Spleen (tissue), 7 donors: ENCODE measurements at regions not wholly inside any gene's neighbourhood (a gene's known extent, or its start where the extent isn't known, plus 50 kb on each side); places are given as distances from the start of the nearest gene placed in this dataset.

Experiments used
- POLR2A ChIP-seq, 3 donors: fragments of 450-650 bp; IDR thresholded peaks; one replicate each; pipeline ENCODE4 v1.5.1; 2017; ENCODE audit warnings: antibody characterized with exemption in 3 of 3, mild to moderate bottlenecking in 1 of 3
- TF ChIP-seq, protein P1 (sequence below), 11 experiments: fragments of 200-600 bp in 7 of 11; fragments of 450-650 bp in 4 of 11; sonication (generic) in 4 of 11; IDR thresholded peaks in 8 of 11; conservative IDR thresholded peaks in 3 of 11; 1 replicate in 7 of 11; 2 replicates in 4 of 11; pipeline versions ENCODE4 v1.4.0 to v1.8.0; 2016 to 2021; ENCODE audit warnings: antibody characterized with exemption in 11 of 11, inconsistent platforms in 4 of 11, mild to moderate bottlenecking in 1 of 11
- donor health status: DM: no; HTN: no; CAD: no; lungs with moderate emphysema.
- donor health status: DM: no; HTN: no; CAD: no.
- donor health status: DM: no; HTN: no; CAD: no.

DNA sequence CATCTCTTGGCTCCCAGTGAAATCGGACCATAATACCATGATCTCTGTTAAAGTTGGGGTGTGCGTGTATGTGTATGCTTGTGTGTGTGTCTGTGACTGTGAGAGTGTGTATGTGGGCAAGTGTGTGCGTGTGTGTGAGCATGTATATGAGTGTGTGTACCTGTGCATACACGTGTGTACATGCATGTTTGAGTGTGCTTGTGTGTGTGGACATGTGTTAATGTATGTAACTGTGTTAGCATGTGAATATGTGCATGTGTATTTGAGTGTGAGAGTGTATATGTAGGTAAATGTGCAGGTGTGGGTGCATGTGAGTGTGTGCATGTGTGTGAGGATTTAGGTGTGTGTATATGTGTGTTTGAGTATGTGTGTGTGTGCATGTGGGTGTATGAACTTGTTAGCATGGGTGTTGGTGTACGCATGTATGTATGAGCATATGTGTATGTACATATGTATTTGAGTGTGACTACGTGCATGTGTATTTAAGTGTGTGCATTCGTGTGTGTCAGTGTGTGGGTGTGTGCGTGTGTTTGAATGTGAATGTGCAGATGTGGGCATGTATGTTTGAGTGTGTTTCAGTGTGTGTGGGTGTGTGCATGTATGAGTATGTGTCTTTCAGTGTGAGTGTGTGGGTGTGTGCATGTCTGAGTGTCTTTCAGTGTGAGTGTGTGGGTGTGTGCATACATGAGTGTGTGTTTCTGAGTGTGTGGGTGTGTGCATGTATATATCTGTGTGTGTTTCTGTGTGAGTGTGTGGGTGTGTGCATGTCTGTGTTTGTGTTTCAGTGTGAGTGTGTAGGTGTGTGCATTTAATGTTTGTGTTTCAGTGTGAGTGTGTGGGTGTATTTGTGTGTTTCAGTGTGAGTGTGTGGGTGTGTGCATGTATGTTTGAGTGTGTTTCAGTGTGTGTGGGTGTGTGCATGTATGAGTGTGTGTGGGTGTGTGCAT, 183.2 kb downstream of the SOX9 start:
- TF ChIP-seq, protein P1, sequence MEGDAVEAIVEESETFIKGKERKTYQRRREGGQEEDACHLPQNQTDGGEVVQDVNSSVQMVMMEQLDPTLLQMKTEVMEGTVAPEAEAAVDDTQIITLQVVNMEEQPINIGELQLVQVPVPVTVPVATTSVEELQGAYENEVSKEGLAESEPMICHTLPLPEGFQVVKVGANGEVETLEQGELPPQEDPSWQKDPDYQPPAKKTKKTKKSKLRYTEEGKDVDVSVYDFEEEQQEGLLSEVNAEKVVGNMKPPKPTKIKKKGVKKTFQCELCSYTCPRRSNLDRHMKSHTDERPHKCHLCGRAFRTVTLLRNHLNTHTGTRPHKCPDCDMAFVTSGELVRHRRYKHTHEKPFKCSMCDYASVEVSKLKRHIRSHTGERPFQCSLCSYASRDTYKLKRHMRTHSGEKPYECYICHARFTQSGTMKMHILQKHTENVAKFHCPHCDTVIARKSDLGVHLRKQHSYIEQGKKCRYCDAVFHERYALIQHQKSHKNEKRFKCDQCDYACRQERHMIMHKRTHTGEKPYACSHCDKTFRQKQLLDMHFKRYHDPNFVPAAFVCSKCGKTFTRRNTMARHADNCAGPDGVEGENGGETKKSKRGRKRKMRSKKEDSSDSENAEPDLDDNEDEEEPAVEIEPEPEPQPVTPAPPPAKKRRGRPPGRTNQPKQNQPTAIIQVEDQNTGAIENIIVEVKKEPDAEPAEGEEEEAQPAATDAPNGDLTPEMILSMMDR (IDR thresholded peaks at IDR 0.05 in 8 of 11, conservative IDR thresholded peaks at IDR 0.05 in 3 of 11), result no peak
- no peak for TF ChIP-seq POLR2A (IDR thresholded peaks at IDR 0.05)
